HepG2 (cell line): ENCODE measurements at regions not wholly inside any gene's neighbourhood (a gene's known extent, or its start where the extent isn't known, plus 50 kb on each side); places are given as distances from the start of the nearest gene placed in this dataset.

Experiments
- ATAC-seq: fragments of 200-7000 bp; cut with Tn5 transposase; 3 replicates; pipeline ENCODE4 v1.9.1; 2020; ENCODE audit warnings: mild to moderate bottlenecking, moderate library complexity
- BruUV-seq: library from RNA; stranded (reverse); fragments of 400-500 nt; replicated peaks from 2 replicates; lab custom pipeline; 2021; lab: Mats Ljungman, UMichigan
- CTCF ChIA-PET: fragments of 300-600 bp; formaldehyde crosslinking; extraction: SDS; loops from one replicate; lab custom pipeline; 2021; ENCODE audit warnings: low total read pairs, inconsistent platforms, low intra/inter-chr PET ratio; lab: Yijun Ruan, JAX
- POLR2A ChIA-PET: fragments of 350-600 bp; sonication (Branson Sonifier 250); formaldehyde crosslinking; loops from one replicate; lab custom pipeline; 2020; ENCODE audit warnings: antibody characterized with exemption, inconsistent platforms; lab: Yijun Ruan, JAX
- DNase-seq: peaks from one replicate; pipeline ENCODE4 v3.0.0-alpha.2; 2015; ENCODE audit warnings: low spot score
- FAIRE-seq: peaks from 3 replicates; lab custom pipeline; 2011; peaks lifted over from hg19 to GRCh38; lab: Jason Lieb, UNC
- H2AFZ ChIP-seq: one replicate; pipeline ENCODE4 v1.6.1; 2011; ENCODE audit warnings: low read length, inconsistent platforms
- H3K27ac ChIP-seq: fragments of 300-600 bp; 3 replicates; pipeline ENCODE4 v1.8.0; 2011; ENCODE audit warnings: mixed run types, mild to moderate bottlenecking, mixed read lengths, low read length, inconsistent platforms; ENCODE audit not compliant: insufficient read depth; ENCODE audit errors: extremely low read length
- H3K27me3 ChIP-seq, 2 experiments: fragments of 200-600 bp in 1 of 2; 2 replicates in 1 of 2; 3 replicates in 1 of 2; pipeline versions ENCODE4 v1.6.0 to v1.8.0; 2011; ENCODE audit warnings: low read length in 2 of 2, mild to moderate bottlenecking in 2 of 2, moderate library complexity in 2 of 2, inconsistent platforms in 1 of 2; ENCODE audit not compliant: insufficient read depth in 2 of 2, control insufficient read depth in 1 of 2
- H3K36me3 ChIP-seq, 2 experiments: fragments of 200-600 bp in 1 of 2; replicated peaks in 1 of 2; 2 replicates in 1 of 2; 3 replicates in 1 of 2; pipeline versions ENCODE4 v1.5.1 to v1.8.0; 2011; ENCODE audit warnings: low read length in 2 of 2, inconsistent platforms in 1 of 2; ENCODE audit not compliant: insufficient read depth in 2 of 2, control insufficient read depth in 1 of 2
- H3K4me1 ChIP-seq: 2 replicates; pipeline ENCODE4 v1.5.1; 2012; ENCODE audit warnings: low read length, inconsistent platforms; ENCODE audit not compliant: insufficient read depth
- H3K4me2 ChIP-seq: 2 replicates; pipeline ENCODE4 v1.6.0; 2011; ENCODE audit warnings: low read depth, low read length, inconsistent platforms
- H3K4me3 ChIP-seq, 3 experiments: fragments of 200-600 bp in 1 of 3; sonication (generic), shearing (Covaris generic) in 1 of 3; replicated peaks in 1 of 3; 2 replicates each; pipeline ENCODE4 v1.5.1; 2011 to 2016; ENCODE audit warnings: low read length in 3 of 3, inconsistent platforms in 2 of 3, low read depth in 2 of 3, mild to moderate bottlenecking in 2 of 3, control low read depth in 1 of 3, mixed read lengths in 1 of 3; ENCODE audit not compliant: insufficient read depth in 1 of 3
- H3K79me2 ChIP-seq: one replicate; pipeline ENCODE4 v1.6.1; 2011; ENCODE audit warnings: low read length, inconsistent platforms; ENCODE audit not compliant: insufficient read depth
- H3K9ac ChIP-seq: 2 replicates; pipeline ENCODE4 v1.6.0; 2011; ENCODE audit warnings: mild to moderate bottlenecking, low read depth, low read length, inconsistent platforms; ENCODE audit not compliant: insufficient read depth
- H3K9me3 ChIP-seq: 2 replicates; pipeline ENCODE4 v1.5.1; 2012; ENCODE audit warnings: mild to moderate bottlenecking, low read length
- H4K20me1 ChIP-seq: 2 replicates; pipeline ENCODE4 v1.6.0; 2011; ENCODE audit warnings: inconsistent platforms, mild to moderate bottlenecking, low read length, moderate library complexity; ENCODE audit not compliant: insufficient read depth
- FIP1L1 ChIP-seq: fragments of 200-400 bp; formaldehyde crosslinking; IDR thresholded peaks from 2 replicates; pipeline ENCODE4 v1.6.1; 2018; ENCODE audit warnings: low read depth, mild to moderate bottlenecking, low read length, moderate library complexity, borderline replicate concordance; ENCODE audit not compliant: insufficient read depth
- KLF13 ChIP-seq: sonication (generic); formaldehyde crosslinking; IDR thresholded peaks from 2 replicates; pipeline ENCODE4 v1.4.0; 2020; ENCODE audit warnings: mild to moderate bottlenecking, missing genetic modification reagents
- PITX1 ChIP-seq: sonication (generic); formaldehyde crosslinking; IDR thresholded peaks from 2 replicates; pipeline ENCODE4 v1.5.1; 2020; ENCODE audit warnings: mild to moderate bottlenecking, missing genetic modification reagents
- RBM22 ChIP-seq: fragments of 200-400 bp; formaldehyde crosslinking; optimal IDR thresholded peaks from 2 replicates; pipeline ENCODE3; 2017; ENCODE audit warnings: mild to moderate bottlenecking, low read length, moderate library complexity
- SMARCE1 ChIP-seq: fragments of 450-650 bp; IDR thresholded peaks from 2 replicates; pipeline ENCODE4 v1.6.1; 2017; ENCODE audit warnings: borderline replicate concordance
- TBL1XR1 ChIP-seq: fragments of 150-350 bp; IDR thresholded peaks from 2 replicates; pipeline ENCODE4 v1.6.1; 2014; ENCODE audit warnings: borderline replicate concordance, low read length; ENCODE audit not compliant: partially characterized antibody
- ZBTB20 ChIP-seq: sonication (generic); formaldehyde crosslinking; IDR thresholded peaks from 2 replicates; pipeline ENCODE4 v1.8.1; 2023; ENCODE audit warnings: missing genetic modification reagents, low read depth, mild to moderate bottlenecking, borderline replicate concordance
- ZHX2 ChIP-seq, 2 experiments: sonication (generic) in 1 of 2; formaldehyde crosslinking in 1 of 2; IDR thresholded peaks; 2 replicates each; pipeline versions ENCODE4 v1.6.1 to v1.9.0; 2014 to 2022; ENCODE audit warnings: antibody characterized with exemption in 1 of 2, borderline replicate concordance in 1 of 2, inconsistent platforms in 1 of 2, low read depth in 1 of 2, missing genetic modification reagents in 1 of 2
- ZMAT5 ChIP-seq: sonication (generic); formaldehyde crosslinking; IDR thresholded peaks from 2 replicates; pipeline ENCODE4 v1.5.0; 2020; ENCODE audit warnings: mild to moderate bottlenecking, low read depth, missing genetic modification reagents, borderline replicate concordance
- ZNF101 ChIP-seq: sonication (generic); formaldehyde crosslinking; IDR thresholded peaks from 2 replicates; pipeline ENCODE4 v1.4.0; 2020; ENCODE audit warnings: mild to moderate bottlenecking, low read depth, missing genetic modification reagents, borderline replicate concordance
- ZNF362 ChIP-seq: sonication (generic); formaldehyde crosslinking; IDR thresholded peaks from 2 replicates; pipeline ENCODE4 v1.4.0; 2020; ENCODE audit warnings: missing genetic modification reagents, mild to moderate bottlenecking, borderline replicate concordance
- ZNF737 ChIP-seq: sonication (generic); formaldehyde crosslinking; IDR thresholded peaks from 2 replicates; pipeline ENCODE4 v1.5.0; 2020; ENCODE audit warnings: missing genetic modification reagents, mild to moderate bottlenecking, borderline replicate concordance
- ZNF770 ChIP-seq: sonication (generic); formaldehyde crosslinking; IDR thresholded peaks from 2 replicates; pipeline ENCODE4 v1.5.0; 2020; ENCODE audit warnings: mild to moderate bottlenecking, missing genetic modification reagents
- ZSCAN22 ChIP-seq: sonication (generic); formaldehyde crosslinking; IDR thresholded peaks from 2 replicates; pipeline ENCODE4 v1.4.0; 2020; ENCODE audit warnings: mild to moderate bottlenecking, missing genetic modification reagents
- ZSCAN9 ChIP-seq: IDR thresholded peaks from 2 replicates; pipeline ENCODE4 v1.6.1; 2016; ENCODE audit warnings: borderline replicate concordance
- ZZZ3 ChIP-seq: sonication (generic); formaldehyde crosslinking; IDR thresholded peaks from 2 replicates; pipeline ENCODE4 v1.4.0; 2020; ENCODE audit warnings: missing genetic modification reagents, mild to moderate bottlenecking, borderline replicate concordance
- WGBS: methylation state at CpG from one replicate; pipeline ENCODE4 v1.1.6; 2017; ENCODE audit warnings: low lambda C conversion rate; 5-methylcytosine and 5-hydroxymethylcytosine counted together
- in situ Hi-C: cut with HindIII; loops from 2 replicates; pipeline ENCODE4 v1.10.0; 2017; ENCODE audit warnings: low pct_unique_long_range_greater_than_20kb; ENCODE audit not compliant: extremely low pct_ligation_motif_present
- intact Hi-C: fragments of 100-400 bp; cut with micrococcal nuclease; formaldehyde crosslinking; loops from one replicate; pipeline ENCODE4 v1.10.0; 2022; ENCODE audit not compliant: unreplicated experiment

GRCh38 chr3:18245721-18246120 is 179.4 kb downstream of the SATB1 start:
- ChIA-PET POLR2A (no interaction called here), CTCF (no interaction called here)
- H3K9me3 ChIP-seq: no peaks in the 10 kb centered on the region
- no peaks in the 10 kb centered on the region for H3K27me3 ChIP-seq
- no peak overlapping the region for H2AFZ ChIP-seq
- H3K27ac ChIP-seq: no peak overlapping the region
- no peaks in the 10 kb centered on the region for H3K4me1 ChIP-seq
- no TSS peak for BruUV-seq
- intact Hi-C loops (no loop called here), in situ Hi-C loops (no loop called here)
- no peaks in the 10 kb centered on the region for H3K79me2 ChIP-seq
- WGBS: 1% methylated on average over 4 of the region's 4 CpGs
- DNase-seq: no peak
- no peaks in the 10 kb centered on the region for H3K36me3 ChIP-seq
- no peak for FAIRE-seq
- ATAC-seq: no peak
- no peaks in the 10 kb centered on the region for H4K20me1 ChIP-seq
- no peak overlapping the region for H3K4me2 ChIP-seq
- H3K4me3 ChIP-seq: no peak overlapping the region
- H3K9ac ChIP-seq: no peak overlapping the region
- TF ChIP-seq ZSCAN9: no peak
- no peak for TF ChIP-seq ZNF101
- no peak for TF ChIP-seq ZZZ3
- TF ChIP-seq ZNF737 (CRISPR knock-in tag): no peak
- no peak for TF ChIP-seq ZNF770 (CRISPR knock-in tag)
- no peak for TF ChIP-seq ZHX2 (IDR thresholded peaks at IDR 0.05; ENCODE audit: low read depth)
- TF ChIP-seq ZHX2 (CRISPR knock-in tag; IDR thresholded peaks at IDR 0.05; ENCODE audit: borderline replicate concordance): no peak
- TF ChIP-seq SMARCE1: no peak
- TF ChIP-seq KLF13 (CRISPR knock-in tag): no peak
- no peak for TF ChIP-seq TBL1XR1
- no peak for TF ChIP-seq ZNF362 (CRISPR knock-in tag)
- no peak for TF ChIP-seq PITX1 (CRISPR knock-in tag)
- no peak for TF ChIP-seq ZSCAN22 (CRISPR knock-in tag)
- TF ChIP-seq ZBTB20 (CRISPR knock-in tag): no peak
- no peak for TF ChIP-seq RBM22
- TF ChIP-seq FIP1L1: no peak
- no peak for TF ChIP-seq ZMAT5 (CRISPR knock-in tag)
